GM23338 (cell line): ENCODE measurements at regions not wholly inside any gene's neighbourhood (a gene's known extent, or its start where the extent isn't known, plus 50 kb on each side); places are given as distances from the start of the nearest gene placed in this dataset.
"Not testable (repeated sequence)": the region's sequence is repeated elsewhere in the genome, so short reads cannot be mapped to it uniquely, and the experiment has no call there.

ENCODE experiments used
- ATAC-seq: fragments of 200-7000 bp; cut with Tn5 transposase; 3 replicates; pipeline ENCODE4 v1.9.1; 2020
- DNase-seq: peaks from one replicate; pipeline ENCODE4 v3.0.0-alpha.2; 2015; ENCODE audit warnings: low spot score
- H2AFZ ChIP-seq: fragments of 200-600 bp; sonication (generic); 2 replicates; pipeline ENCODE4 v1.8.0; 2016; ENCODE audit warnings: antibody characterized with exemption, mild to moderate bottlenecking, moderate library complexity
- H3F3A ChIP-seq: fragments of 200-600 bp; sonication (generic); replicated peaks from 2 replicates; pipeline ENCODE4 v1.8.0; 2017; ENCODE audit warnings: antibody characterized with exemption, mixed run types, low read depth
- H3K27ac ChIP-seq: fragments of 200-600 bp; sonication (generic); 2 replicates; pipeline ENCODE4 v1.6.1; 2016; ENCODE audit warnings: low read depth
- H3K27me3 ChIP-seq: fragments of 200-600 bp; sonication (generic); 2 replicates; pipeline ENCODE4 v1.8.0; 2016; ENCODE audit warnings: mild to moderate bottlenecking, mixed run types, moderate library complexity; ENCODE audit not compliant: insufficient read depth
- H3K36me3 ChIP-seq: fragments of 200-600 bp; sonication (generic); 2 replicates; pipeline ENCODE4 v1.8.0; 2016; ENCODE audit warnings: mild to moderate bottlenecking; ENCODE audit not compliant: insufficient read depth
- H3K4me1 ChIP-seq: fragments of 200-600 bp; sonication (generic); 2 replicates; pipeline ENCODE4 v1.8.0; 2016; ENCODE audit warnings: mild to moderate bottlenecking, moderate library complexity; ENCODE audit not compliant: insufficient read depth
- H3K4me2 ChIP-seq: fragments of 200-600 bp; sonication (generic); 2 replicates; pipeline ENCODE4 v1.7.1; 2017; ENCODE audit warnings: mixed run types
- H3K4me3 ChIP-seq: fragments of 200-600 bp; sonication (generic); 2 replicates; pipeline ENCODE4 v1.6.1; 2016; ENCODE audit warnings: mixed run types
- H3K79me2 ChIP-seq: fragments of 200-600 bp; sonication (generic); replicated peaks from 2 replicates; pipeline ENCODE4 v1.8.0; 2017; ENCODE audit warnings: mild to moderate bottlenecking; ENCODE audit not compliant: insufficient read depth
- H3K9me2 ChIP-seq: fragments of 200-600 bp; sonication (generic); 2 replicates; pipeline ENCODE4 v1.8.0; 2017; ENCODE audit not compliant: insufficient read depth
- H4K20me1 ChIP-seq: fragments of 200-600 bp; sonication (generic); replicated peaks from 2 replicates; pipeline ENCODE4 v1.8.0; 2017; ENCODE audit warnings: mild to moderate bottlenecking; ENCODE audit not compliant: insufficient read depth
- H3K27ac Mint-ChIP-seq: 2 replicates; pipeline ENCODE4 v1.8.0; 2020; ENCODE audit warnings: inconsistent platforms, mild to moderate bottlenecking, moderate library complexity, mixed read lengths
- H3K27me3 Mint-ChIP-seq: 3 replicates; pipeline ENCODE4 v1.8.0; 2022; ENCODE audit warnings: low read depth, mild to moderate bottlenecking, moderate library complexity, mixed read lengths, inconsistent platforms; ENCODE audit not compliant: insufficient read depth, poor library complexity
- H3K36me3 Mint-ChIP-seq: 3 replicates; pipeline ENCODE4 v1.8.0; 2021; ENCODE audit warnings: low read depth, mild to moderate bottlenecking, inconsistent platforms, moderate library complexity, mixed read lengths
- H3K4me1 Mint-ChIP-seq: 3 replicates; pipeline ENCODE4 v1.8.0; 2020; ENCODE audit warnings: mild to moderate bottlenecking, inconsistent platforms, mixed read lengths
- H3K4me3 Mint-ChIP-seq: 3 replicates; pipeline ENCODE4 v1.8.0; 2021; ENCODE audit warnings: moderate library complexity, mild to moderate bottlenecking, inconsistent platforms, mixed read lengths
- H3K9me3 Mint-ChIP-seq: 3 replicates; pipeline ENCODE4 v1.8.0; 2020; ENCODE audit warnings: moderate library complexity, mild to moderate bottlenecking, inconsistent platforms, mixed read lengths
- CREB1 ChIP-seq: fragments of 250-450 bp; sonication (Bioruptor Pico); IDR thresholded peaks from 2 replicates; pipeline ENCODE4 v1.5.0; 2020; ENCODE audit warnings: low read depth, mild to moderate bottlenecking, moderate library complexity
- CTCF ChIP-seq, 2 experiments: fragments of 200-600 bp in 1 of 2; sonication (generic) in 1 of 2; conservative IDR thresholded peaks; 2 replicates each; pipeline versions ENCODE4 v1.5.1 to v1.6.1; 2016 to 2017; ENCODE audit warnings: antibody characterized with exemption in 2 of 2, low read depth in 2 of 2, mild to moderate bottlenecking in 2 of 2, moderate library complexity in 1 of 2
- EZH2phosphoT487 ChIP-seq: fragments of 200-600 bp; sonication (generic); IDR thresholded peaks from one replicate; pipeline ENCODE4 v1.8.1; 2018; ENCODE audit warnings: antibody characterized with exemption; ENCODE audit not compliant: unreplicated experiment

- not testable (repeated sequence) for ATAC-seq, H3K27ac Mint-ChIP-seq, H3F3A ChIP-seq, H3K4me1 ChIP-seq, H3K4me3 ChIP-seq, H3K9me2 ChIP-seq, H3K4me2 ChIP-seq, H3K36me3 ChIP-seq, H3K27me3 ChIP-seq, H3K36me3 Mint-ChIP-seq, H3K79me2 ChIP-seq, H4K20me1 ChIP-seq, H3K9me3 Mint-ChIP-seq, H3K4me1 Mint-ChIP-seq, H3K27me3 Mint-ChIP-seq, H3K27ac ChIP-seq, H3K4me3 Mint-ChIP-seq, H2AFZ ChIP-seq, DNase-seq
Measured at GRCh38 chr3:75214332-75214731, 449.8 kb upstream of the FRG2C start.

DNA sequence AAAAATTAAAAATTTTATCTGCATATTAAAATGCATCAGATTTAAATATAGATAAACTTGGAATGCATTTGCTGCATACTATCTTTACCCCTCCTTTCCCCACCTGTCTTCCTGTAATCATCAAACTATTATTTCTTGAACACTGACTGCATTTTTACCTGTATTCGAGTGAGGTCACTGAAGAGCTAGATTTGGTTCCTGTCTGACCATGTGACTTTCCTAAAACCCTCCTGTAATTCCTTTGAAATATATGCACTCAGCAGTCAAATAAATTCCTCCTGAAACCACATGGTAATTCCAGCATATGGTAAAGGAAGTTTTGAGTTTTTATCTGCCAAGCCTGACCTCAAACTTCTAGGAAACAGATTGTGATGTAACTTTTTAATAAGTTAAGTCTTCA, 445.6 kb upstream of the FRG2C start:
- H3K27me3 ChIP-seq: no peaks in the 10 kb centered on the region
- H3K9me2 ChIP-seq: 0 out of 2 replicates have a peak, but pooled peaks cover 6% of the 10 kb centered on the region
- H3K79me2 ChIP-seq: no peaks in the 10 kb centered on the region
- H3K27ac ChIP-seq: no peak overlapping the region
- no peaks in the 10 kb centered on the region for H4K20me1 ChIP-seq
- TF ChIP-seq CTCF (conservative IDR thresholded peaks at IDR 0.05; ENCODE audit: low read depth in 2 of 2) (peak in 1 of 2 experiments; percentile 22; a peak in 2 of 4 replicates), CREB1 (CRISPR knock-in tag) (no peak)
- H3K4me2 ChIP-seq: no peak overlapping the region
- H2AFZ ChIP-seq: no peak overlapping the region
- no peaks in the 10 kb centered on the region for H3F3A ChIP-seq
- Mint-ChIP-seq H3K4me1 (no peaks in the 10 kb centered on the region; the same call in 2 of the 3 replicates), H3K27me3 (no peaks in the 10 kb centered on the region), H3K36me3 (no peaks in the 10 kb centered on the region), H3K27ac (no peak overlapping the region), H3K9me3 (no peaks in the 10 kb centered on the region), H3K4me3 (no peak overlapping the region)
- ATAC-seq (no peak), DNase-seq (peak; percentile 6)
- H3K4me3 ChIP-seq: no peak overlapping the region
- H3K36me3 ChIP-seq: no peaks in the 10 kb centered on the region
- H3K4me1 ChIP-seq: no peaks in the 10 kb centered on the region

GRCh38 chr3:75220932-75221331, 443.2 kb upstream of the FRG2C start:
- TF ChIP-seq EZH2phosphoT487: no peak
- TF ChIP-seq CTCF (conservative IDR thresholded peaks at IDR 0.05; ENCODE audit: low read depth in 2 of 2): peak; percentile 23 to 33; a peak in 3 of 4 replicates
- Mint-ChIP-seq H3K4me3 (no peak overlapping the region), H3K4me1 (no peaks in the 10 kb centered on the region; the same call in 2 of the 3 replicates), H3K27ac (no peak overlapping the region), H3K36me3 (no peaks in the 10 kb centered on the region), H3K27me3 (no peaks in the 10 kb centered on the region), H3K9me3 (no peaks in the 10 kb centered on the region)
- H3K27ac ChIP-seq: no peak overlapping the region
- H3K4me1 ChIP-seq: no peaks in the 10 kb centered on the region
- no peaks in the 10 kb centered on the region for H3K27me3 ChIP-seq
- H3K9me2 ChIP-seq: 0 out of 2 replicates have a peak, but pooled peaks cover 6% of the 10 kb centered on the region
- peak; percentile 21 for DNase-seq
- no peak overlapping the region for H3K4me2 ChIP-seq
- H3K79me2 ChIP-seq: no peaks in the 10 kb centered on the region
- peak; percentile 47; the same call in 2 of the 3 replicates for ATAC-seq
- H4K20me1 ChIP-seq: no peaks in the 10 kb centered on the region
- no peak overlapping the region for H3K4me3 ChIP-seq
- no peak overlapping the region for H2AFZ ChIP-seq
- no peaks in the 10 kb centered on the region for H3K36me3 ChIP-seq
- H3F3A ChIP-seq: no peaks in the 10 kb centered on the region
